Fibroblast of skin of scalp (primary cell): ENCODE measurements at regions not wholly inside any gene's neighbourhood (a gene's known extent, or its start where the extent isn't known, plus 50 kb on each side); places are given as distances from the start of the nearest gene placed in this dataset.
A peak's percentile ranks its signal among the peaks of the same experiment; 100 is the strongest.
"Not testable (repeated sequence)": the region's sequence is repeated elsewhere in the genome, so short reads cannot be mapped to it uniquely, and the experiment has no call there.

ENCODE experiments used
- DNase-seq: peaks from one replicate; pipeline ENCODE4 v3.0.0-alpha.2; 2013

GRCh38 chr9:99635032-99635431 is 186.7 kb upstream of the NR4A3 start:
- DNase-seq, result peak; percentile 48

- no peak for DNase-seq
Measured at GRCh38 chr9:99637641-99638040, 184.0 kb upstream of the NR4A3 start.

GRCh38 chr9:99638971-99639370 is 182.7 kb upstream of the NR4A3 start:
- DNase-seq, result no peak

- no peak for DNase-seq
Measured at GRCh38 chr9:99647604-99648003, 174.1 kb upstream of the NR4A3 start.

DNA sequence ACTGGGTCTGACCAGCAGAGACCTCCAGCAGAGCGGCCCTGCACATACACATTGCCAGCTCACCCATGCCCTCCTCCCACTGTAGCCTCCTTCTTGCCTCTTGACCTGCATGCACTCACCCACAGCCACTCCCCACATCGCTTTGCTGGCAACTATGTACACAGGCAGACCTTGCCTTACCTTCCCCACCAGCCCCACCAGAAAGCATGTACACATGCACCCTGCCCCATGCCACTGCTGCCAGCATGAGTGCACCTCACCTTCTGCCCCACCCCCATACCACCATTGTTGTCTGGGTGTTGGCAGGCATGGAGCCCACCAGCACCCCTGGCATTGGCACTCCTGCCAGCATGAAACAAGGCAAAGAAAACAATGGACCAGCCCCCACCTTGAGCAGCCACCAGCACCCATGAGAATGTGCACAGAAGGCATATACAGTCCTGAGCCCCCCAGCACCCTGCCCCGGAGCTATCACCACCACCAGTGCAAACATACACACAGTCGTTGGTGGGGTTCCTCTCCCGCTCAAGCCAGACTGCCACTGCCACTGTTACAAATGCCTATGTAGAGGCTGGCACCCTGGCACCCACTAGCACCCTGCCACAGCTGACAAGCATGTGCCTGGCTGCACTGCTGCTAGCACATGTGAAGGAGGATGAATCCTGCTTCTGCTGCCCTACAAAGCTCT is 171.4 kb upstream of the NR4A3 start:
- no peak for DNase-seq

- no peak for DNase-seq
Measured at GRCh38 chr9:99660191-99660636, 161.5 kb upstream of the NR4A3 start.

- DNase-seq, result no peak
Measured at GRCh38 chr9:99663297-99663696, 158.4 kb upstream of the NR4A3 start.

DNA sequence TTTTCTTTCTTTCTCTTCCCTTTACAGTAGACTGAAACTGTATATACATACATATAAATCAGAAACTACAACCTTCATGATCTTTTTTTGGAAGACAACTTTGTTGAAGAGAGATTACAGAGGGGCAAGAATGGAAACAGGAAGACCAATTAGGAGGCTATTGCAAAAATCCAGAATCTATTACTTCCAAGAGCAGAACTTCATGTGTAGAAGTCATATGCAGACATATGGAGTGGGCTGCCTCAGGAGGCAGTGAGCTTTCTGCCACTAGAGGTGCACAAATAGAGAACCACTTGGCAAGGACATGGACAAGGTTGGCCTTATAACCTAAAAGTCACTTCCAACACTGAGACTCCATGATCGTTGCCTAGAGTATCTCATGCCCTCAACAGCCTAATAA is 157.8 kb upstream of the NR4A3 start:
- no peak for DNase-seq

DNA sequence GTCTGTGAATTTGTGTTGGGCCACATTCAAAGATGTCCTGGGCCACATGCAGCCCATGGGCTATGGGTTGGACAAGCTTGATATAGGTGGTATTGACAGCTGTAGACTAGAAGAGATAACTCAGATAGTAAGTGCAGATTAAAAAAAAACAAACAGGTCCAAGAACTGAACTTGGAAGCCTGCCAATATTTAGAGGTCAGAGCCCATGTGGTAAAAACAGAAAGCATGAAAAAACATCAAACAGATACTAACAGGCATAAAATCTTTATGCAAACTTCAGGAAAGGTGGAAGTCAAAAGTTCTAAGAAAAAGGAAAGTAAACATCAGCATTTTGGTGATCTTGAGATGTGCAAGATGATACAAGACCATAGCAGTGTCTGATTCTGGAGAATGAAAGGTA is 155.1 kb upstream of the NR4A3 start:
- DNase-seq, result no peak

DNA sequence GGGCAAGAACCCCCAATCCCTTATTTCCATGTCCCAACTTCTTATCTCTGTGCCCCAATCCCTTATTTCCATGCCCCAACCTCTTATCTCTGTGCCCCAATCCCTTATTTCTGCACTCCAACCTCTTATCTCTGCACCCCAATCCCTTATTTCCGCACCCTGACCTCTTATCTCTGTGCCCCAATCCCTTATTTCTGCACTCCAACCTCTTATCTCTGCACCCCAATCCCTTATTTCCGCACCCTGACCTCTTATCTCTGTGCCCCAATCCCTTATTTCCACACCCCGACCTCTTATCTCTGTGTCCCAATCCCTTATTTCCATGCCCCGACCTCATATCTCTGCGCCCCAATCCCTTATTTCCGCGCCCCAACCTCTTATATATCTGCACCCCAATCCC is 150.8 kb upstream of the NR4A3 start:
- DNase-seq, result not testable (repeated sequence)

- peak; percentile 64 for DNase-seq
Measured at GRCh38 chr9:99677281-99677680, 144.4 kb upstream of the NR4A3 start.

DNA sequence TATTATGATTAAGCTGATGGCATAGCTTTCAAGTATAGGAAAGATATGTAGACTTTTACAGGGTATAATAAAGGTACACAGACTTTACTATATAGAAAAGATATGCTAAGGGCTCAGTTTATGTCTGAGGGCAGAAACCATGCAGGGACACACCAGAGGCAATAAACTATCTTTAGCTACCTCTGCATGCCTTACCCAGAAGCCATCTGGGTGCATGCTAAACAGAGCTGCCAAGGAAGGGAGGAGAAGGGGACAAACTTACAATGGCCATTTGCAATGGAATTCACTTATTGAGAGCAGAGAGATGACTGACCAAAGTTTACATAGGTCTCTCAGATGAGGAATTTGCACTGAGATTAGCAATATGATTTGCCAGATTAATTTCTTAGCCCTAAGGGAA is 143.1 kb upstream of the NR4A3 start:
- no peak for DNase-seq

GRCh38 chr9:99680191-99680590 is 141.5 kb upstream of the NR4A3 start:
- DNase-seq, result peak; percentile 65

- no peak for DNase-seq
Measured at GRCh38 chr9:99681113-99681512, 140.6 kb upstream of the NR4A3 start.

DNA sequence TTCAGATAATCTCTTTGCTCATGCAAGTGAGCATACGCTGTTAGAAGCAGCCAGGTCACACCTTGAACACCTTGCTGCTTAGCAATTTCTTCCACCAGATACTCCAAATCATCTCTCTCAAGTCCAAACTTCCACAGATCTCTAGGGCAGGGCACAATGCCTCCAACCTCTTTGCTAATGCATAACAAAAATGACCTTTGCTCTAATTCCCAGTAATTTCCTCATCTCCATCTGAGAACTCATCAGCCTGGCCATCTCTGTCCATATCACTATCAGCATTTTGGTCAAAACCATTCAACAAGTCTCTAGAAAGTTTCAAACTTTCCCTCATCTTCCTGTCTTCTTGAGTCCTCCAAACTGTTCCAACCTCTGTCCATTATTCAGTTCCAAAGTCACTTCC is 139.3 kb upstream of the NR4A3 start:
- no peak for DNase-seq

DNA sequence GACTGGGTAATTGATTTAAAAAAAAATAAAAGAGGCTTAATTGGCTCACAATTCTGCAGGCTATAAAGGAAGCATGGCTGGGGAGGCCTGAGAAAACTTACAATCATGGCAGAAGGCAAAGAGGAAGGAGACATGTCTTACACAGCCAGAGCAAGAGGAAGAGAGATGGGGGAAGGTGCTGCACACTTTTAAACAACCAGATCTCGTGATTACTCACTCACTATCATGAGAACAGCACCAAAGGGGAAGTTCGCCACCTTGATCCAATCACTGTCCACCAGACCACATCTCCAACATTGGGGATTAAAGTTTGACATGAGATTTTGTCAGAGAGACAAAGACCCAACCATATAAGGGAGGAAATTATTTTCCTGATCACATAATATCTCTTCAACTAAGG is 138.8 kb upstream of the NR4A3 start:
- DNase-seq, result no peak

- DNase-seq, result no peak
Measured at GRCh38 chr9:99690573-99690972, 131.1 kb upstream of the NR4A3 start.

DNA sequence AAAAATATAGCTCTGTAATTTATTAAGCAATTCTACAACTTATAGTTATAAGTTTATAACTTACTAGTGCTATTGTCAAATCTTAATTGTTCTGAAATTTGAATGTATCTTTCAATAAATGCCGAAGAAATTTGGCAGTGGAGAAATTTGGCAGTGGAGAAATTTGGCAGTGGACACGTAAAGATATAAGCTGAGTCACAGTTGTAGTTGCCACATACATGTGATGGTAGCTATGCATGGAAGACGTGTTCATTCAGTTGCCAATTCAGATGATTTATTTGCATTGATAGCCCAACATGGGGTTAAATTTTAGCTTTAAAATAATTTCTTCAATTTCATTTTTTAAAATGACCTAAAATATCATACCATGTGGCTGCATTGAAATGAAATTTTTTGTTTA is 127.8 kb upstream of the NR4A3 start:
- DNase-seq, result no peak

- no peak for DNase-seq
Measured at GRCh38 chr9:99694393-99694792, 127.3 kb upstream of the NR4A3 start.

GRCh38 chr9:99699396-99699795 is 122.3 kb upstream of the NR4A3 start:
- DNase-seq, result no peak

DNA sequence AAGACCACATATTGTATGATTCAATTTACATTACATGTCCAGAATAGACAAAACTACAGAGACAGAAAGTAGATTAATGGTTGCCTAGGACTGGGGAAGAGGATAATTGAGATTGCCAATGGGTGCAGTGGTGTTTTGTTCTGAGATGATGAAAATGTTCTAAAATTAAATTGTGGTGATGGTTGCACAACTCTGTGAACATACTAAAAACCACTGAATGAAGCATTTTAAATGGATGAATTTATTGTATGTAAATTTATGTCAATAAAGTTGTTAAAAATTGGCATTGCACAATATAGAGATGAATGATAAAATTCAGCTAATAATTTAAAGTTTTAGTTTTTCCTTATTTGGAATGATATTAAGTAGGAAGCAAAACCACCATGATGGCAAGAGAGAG is 109.5 kb upstream of the NR4A3 start:
- DNase-seq, result no peak

GRCh38 chr9:99713838-99714306 is 107.8 kb upstream of the NR4A3 start:
- DNase-seq, result no peak

GRCh38 chr9:99718631-99719030 is 103.1 kb upstream of the NR4A3 start:
- DNase-seq, result no peak

GRCh38 chr9:99720455-99721050 is 101.1 kb upstream of the NR4A3 start:
- peak; percentile 35 for DNase-seq

DNA sequence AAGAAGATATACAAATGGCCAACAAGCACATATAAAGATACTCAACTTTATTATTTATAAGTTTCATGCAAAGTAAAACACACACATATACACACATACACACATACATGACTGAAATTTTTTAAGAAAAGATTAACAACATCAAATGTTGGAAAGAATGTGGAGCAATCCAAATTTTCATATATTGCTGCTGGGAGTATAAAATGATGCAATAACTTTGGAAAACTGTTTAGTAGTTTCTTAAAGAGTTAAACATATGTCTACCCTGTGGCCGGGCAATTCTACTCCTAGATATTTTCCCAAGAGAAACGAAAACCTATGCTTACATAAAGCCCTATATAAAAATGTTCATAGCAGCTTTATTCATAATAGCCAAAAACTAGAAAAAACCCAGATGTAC is 99.8 kb upstream of the NR4A3 start:
- peak; percentile 2 for DNase-seq
